HUDEP-2 (cell line): ENCODE measurements at regions not wholly inside any gene's neighbourhood (a gene's known extent, or its start where the extent isn't known, plus 50 kb on each side); places are given as distances from the start of the nearest gene placed in this dataset.

Source experiments
- DNase-seq, 76 experiments: peaks; one replicate each; lab custom pipeline; 2025; ENCODE audit not compliant: unreplicated experiment in 76 of 76; lab: John Stamatoyannopoulos, UW

GRCh38 chr1:228867108-228867950 lies 132.1 kb downstream of the RHOU start:
- DNase-seq: peak in 6 of 76 experiments; percentile 4 to 48 (median 8)

GRCh38 chr1:228867951-228868730 lies 132.9 kb downstream of the RHOU start:
- DNase-seq: no peak

- DNase-seq: no peak
Measured at GRCh38 chr1:228868731-228869024, 133.4 kb downstream of the RHOU start.

- DNase-seq: no peak
Measured at GRCh38 chr1:228869312-228869824, 134.1 kb downstream of the RHOU start.

- DNase-seq: no peak
Measured at GRCh38 chr1:228870041-228870713, 134.9 kb downstream of the RHOU start.

GRCh38 chr1:228871314-228872061 lies 136.2 kb downstream of the RHOU start:
- no peak for DNase-seq

- DNase-seq: no peak
Measured at GRCh38 chr1:228872080-228872479, 136.8 kb downstream of the RHOU start.

- no peak for DNase-seq
Measured at GRCh38 chr1:228873709-228874108, 138.4 kb downstream of the RHOU start.

- DNase-seq: no peak
Measured at GRCh38 chr1:228875741-228876140, 140.5 kb downstream of the RHOU start.

- no peak for DNase-seq
Measured at GRCh38 chr1:228876187-228876586, 140.9 kb downstream of the RHOU start.

GRCh38 chr1:228879164-228879563 lies 143.9 kb downstream of the RHOU start:
- DNase-seq: no peak

- DNase-seq: no peak
Measured at GRCh38 chr1:228882041-228882770, 146.9 kb downstream of the RHOU start.

GRCh38 chr1:228882771-228883450 lies 147.6 kb downstream of the RHOU start:
- DNase-seq: no peak

- no peak for DNase-seq
Measured at GRCh38 chr1:228883535-228883934, 148.3 kb downstream of the RHOU start.

GRCh38 chr1:228884196-228884595 lies 148.9 kb downstream of the RHOU start:
- no peak for DNase-seq

GRCh38 chr1:228884615-228885566 lies 149.6 kb downstream of the RHOU start:
- no peak for DNase-seq

- no peak for DNase-seq
Measured at GRCh38 chr1:228885845-228886244, 150.6 kb downstream of the RHOU start.

GRCh38 chr1:228887101-228887500 lies 151.8 kb downstream of the RHOU start:
- DNase-seq: no peak
